ENCODE measurements at regions not wholly inside any gene's neighbourhood (a gene's known extent, or its start where the extent isn't known, plus 50 kb on each side); places are given as distances from the start of the nearest gene placed in this dataset.

DNA sequence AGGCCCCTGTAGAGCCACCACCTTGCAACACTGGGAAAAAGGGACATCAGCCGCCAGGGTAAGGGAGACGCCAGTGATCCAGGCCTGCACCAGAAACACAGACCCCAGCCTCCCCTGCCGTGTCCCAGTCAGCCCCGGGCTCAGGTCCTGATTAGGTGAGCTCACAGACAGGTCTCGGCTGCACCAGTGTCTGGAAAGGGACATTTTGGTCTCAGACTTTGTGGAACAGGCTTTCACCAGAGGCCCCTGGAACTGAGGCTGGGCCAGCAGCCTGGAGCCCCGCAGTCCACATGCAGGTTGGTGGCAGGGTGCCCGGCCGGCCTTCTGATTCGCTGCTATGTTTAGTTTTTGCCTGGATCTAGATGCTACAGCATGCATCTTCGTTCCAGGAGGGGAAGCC lies 369.0 kb upstream of the IRX4 start:
- no TSS peak for BruUV-seq (replicated peaks)
- Histone ChIP-seq H3K27me3 (ENCODE audit: insufficient read depth, low read length) (no peaks in the 10 kb centered on the region), H4K20me1 (ENCODE audit: insufficient read depth) (no peaks in the 10 kb centered on the region), H3K27ac (ENCODE audit: low read depth, low read length) (no peak overlapping the region), H3K36me3 (ENCODE audit: control insufficient read depth in 1 of 2, insufficient read depth in 2 of 2, low read length in 2 of 2) (no peaks in the 10 kb centered on the region), H3K9me3 (ENCODE audit: control insufficient read depth in 1 of 2, insufficient read depth in 1 of 2, low read depth in 1 of 2, low read length in 2 of 2) (no peaks in the 10 kb centered on the region), H3K4me1 (ENCODE audit: control insufficient read depth in 1 of 2, insufficient read depth in 2 of 2, low read length in 2 of 2) (no peaks in the 10 kb centered on the region), H3K4me3 (replicated peaks in 1 of 2; ENCODE audit: low read depth in 1 of 2, low read length in 2 of 2) (no peak overlapping the region), H2AFZ (ENCODE audit: low read depth, low read length, poor library complexity, severe bottlenecking) (no peak overlapping the region), H3K9me2 (ENCODE audit: insufficient read depth) (no peaks in the 10 kb centered on the region), H3K4me2 (ENCODE audit: low read length) (no peak overlapping the region), H3K9ac (ENCODE audit: low read length) (no peak overlapping the region), H3K79me2 (ENCODE audit: insufficient read depth, low read length) (no peaks in the 10 kb centered on the region)
- TF ChIP-seq EZH2phosphoT487 (IDR thresholded peaks at IDR 0.05; ENCODE audit: borderline replicate concordance) (no peak), CEBPB (IDR thresholded peaks at IDR 0.05; ENCODE audit: low read depth) (no peak)
- DNase-seq (ENCODE audit: low read depth, low spot score) (no peak), ATAC-seq (no peak)
- POLR2A ChIA-PET = no interaction called here
- CTCF ChIA-PET = no interaction called here
- RAD21 ChIA-PET (ENCODE audit: low non-redundant PET in 1 of 2, low total read pairs in 2 of 2, uncharacterized antibody in 2 of 2, unreplicated experiment in 2 of 2) = no interaction called here
- intact Hi-C loops (cut with micrococcal nuclease) = no loop called here

GRCh38 chr5:2251298-2251697 lies 368.6 kb upstream of the IRX4 start:
- H3K4me1 ChIP-seq (ENCODE audit: control insufficient read depth in 1 of 2, insufficient read depth in 2 of 2, low read length in 2 of 2) = no peaks in the 10 kb centered on the region
- no peaks in the 10 kb centered on the region for H3K36me3 ChIP-seq (ENCODE audit: control insufficient read depth in 1 of 2, insufficient read depth in 2 of 2, low read length in 2 of 2)
- ChIA-PET CTCF (no interaction called here), POLR2A (no interaction called here), RAD21 (ENCODE audit: low non-redundant PET in 1 of 2, low total read pairs in 2 of 2, uncharacterized antibody in 2 of 2, unreplicated experiment in 2 of 2) (no interaction called here)
- H4K20me1 ChIP-seq (ENCODE audit: insufficient read depth) = no peaks in the 10 kb centered on the region
- no peak overlapping the region for H3K27ac ChIP-seq (ENCODE audit: low read depth, low read length)
- BruUV-seq (replicated peaks) = no TSS peak
- H2AFZ ChIP-seq (ENCODE audit: low read depth, low read length, poor library complexity, severe bottlenecking) = no peak overlapping the region
- no peak for DNase-seq (ENCODE audit: low read depth, low spot score)
- H3K9me2 ChIP-seq (ENCODE audit: insufficient read depth) = no peaks in the 10 kb centered on the region
- no peaks in the 10 kb centered on the region for H3K27me3 ChIP-seq (ENCODE audit: insufficient read depth, low read length)
- no peak overlapping the region for H3K9ac ChIP-seq (ENCODE audit: low read length)
- intact Hi-C loops (cut with micrococcal nuclease) = no loop called here
- no peak for TF ChIP-seq ZNF274 (IDR thresholded peaks at IDR 0.05; ENCODE audit: low read depth, low read length)
- TF ChIP-seq CBX3 (IDR thresholded peaks at IDR 0.05; ENCODE audit: low read depth) = no peak
- no peaks in the 10 kb centered on the region for H3K79me2 ChIP-seq (ENCODE audit: insufficient read depth, low read length)
- no peak overlapping the region for H3K4me2 ChIP-seq (ENCODE audit: low read length)
- H3K4me3 ChIP-seq (replicated peaks in 1 of 2; ENCODE audit: low read depth in 1 of 2, low read length in 2 of 2) = no peak overlapping the region
- ATAC-seq = no peak
- H3K9me3 ChIP-seq (ENCODE audit: control insufficient read depth in 1 of 2, insufficient read depth in 1 of 2, low read depth in 1 of 2, low read length in 2 of 2) = no peaks in the 10 kb centered on the region

Data from HCT116 (cell line).